Limb (tissue), 2 donors: ENCODE measurements at regions not wholly inside any gene's neighbourhood (a gene's known extent, or its start where the extent isn't known, plus 50 kb on each side); places are given as distances from the start of the nearest gene placed in this dataset.
"Not testable (repeated sequence)": the region's sequence is repeated elsewhere in the genome, so short reads cannot be mapped to it uniquely, and the experiment has no call there.

Source experiments
- DNase-seq, 2 donors: peaks; one replicate each; pipeline ENCODE4 v3.0.0-alpha.2; 2016; ENCODE audit errors: extremely low spot score in 2 of 2

GRCh38 chr4:159910721-159911120 is 807.8 kb downstream of the RAPGEF2 start:
- no peak for DNase-seq

- no peak for DNase-seq
Measured at GRCh38 chr4:159922119-159922518, 819.2 kb downstream of the RAPGEF2 start.

GRCh38 chr4:159925770-159926169 is 822.9 kb downstream of the RAPGEF2 start:
- no peak for DNase-seq

- no peak for DNase-seq
Measured at GRCh38 chr4:159926871-159927270, 824.0 kb downstream of the RAPGEF2 start.

GRCh38 chr4:159927781-159928180 is 824.9 kb downstream of the RAPGEF2 start:
- no peak for DNase-seq

- DNase-seq = not testable (repeated sequence)
Measured at GRCh38 chr4:159934602-159935001, 831.7 kb downstream of the RAPGEF2 start.

GRCh38 chr4:159937595-159937994 is 834.7 kb downstream of the RAPGEF2 start:
- DNase-seq = no peak

- not testable (repeated sequence) for DNase-seq
Measured at GRCh38 chr4:159939681-159940080, 836.8 kb downstream of the RAPGEF2 start.

GRCh38 chr4:159941076-159941475 is 838.2 kb downstream of the RAPGEF2 start:
- DNase-seq = no peak

- DNase-seq = no peak
Measured at GRCh38 chr4:159944477-159944876, 841.6 kb downstream of the RAPGEF2 start.

- peak in 1 of 2 donors; percentile 83 for DNase-seq
Measured at GRCh38 chr4:159946983-159947615, 844.2 kb downstream of the RAPGEF2 start.

GRCh38 chr4:159950707-159951106 is 847.8 kb downstream of the RAPGEF2 start:
- no peak for DNase-seq

GRCh38 chr4:159966746-159967145 is 863.9 kb downstream of the RAPGEF2 start:
- DNase-seq = peak in 1 of 2 donors; percentile 3

- not testable (repeated sequence) for DNase-seq
Measured at GRCh38 chr4:159976871-159977482, 874.1 kb downstream of the RAPGEF2 start.

- no peak for DNase-seq
Measured at GRCh38 chr4:159977907-159978617, 875.2 kb downstream of the RAPGEF2 start.

- DNase-seq = no peak
Measured at GRCh38 chr4:159979351-159979750, 876.5 kb downstream of the RAPGEF2 start.

GRCh38 chr4:159979953-159980352 is 877.1 kb downstream of the RAPGEF2 start:
- no peak for DNase-seq

- DNase-seq = no peak
Measured at GRCh38 chr4:159980826-159981468, 878.1 kb downstream of the RAPGEF2 start.

- no peak for DNase-seq
Measured at GRCh38 chr4:159981469-159981856, 878.6 kb downstream of the RAPGEF2 start.

GRCh38 chr4:159983082-159983481 is 880.2 kb downstream of the RAPGEF2 start:
- no peak for DNase-seq

- DNase-seq = no peak
Measured at GRCh38 chr4:160009656-160010493, 907.0 kb downstream of the RAPGEF2 start.
